ENCODE measurements at regions not wholly inside any gene's neighbourhood (a gene's known extent, or its start where the extent isn't known, plus 50 kb on each side); places are given as distances from the start of the nearest gene placed in this dataset.

DNA sequence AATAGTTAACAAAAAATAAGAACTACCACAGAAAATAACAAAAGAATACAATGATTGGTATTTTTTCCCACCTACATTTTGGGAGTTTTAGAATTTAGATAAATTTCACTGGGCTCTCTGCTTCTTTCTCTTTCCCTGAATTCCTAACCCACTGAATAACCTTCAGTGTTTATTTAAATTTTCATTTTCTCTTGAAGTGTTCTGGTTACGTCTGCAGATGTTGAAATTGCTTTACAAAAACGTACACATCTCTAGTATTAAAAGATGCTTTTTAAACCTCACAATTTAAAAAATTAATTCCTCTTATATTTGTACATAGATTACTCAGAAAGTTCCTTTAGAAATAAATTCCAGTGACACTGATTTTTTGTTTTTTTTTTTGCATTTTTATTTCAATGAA, 158.7 kb upstream of the TUT7 start:
- H3K4me3 ChIP-seq (replicated peaks; ENCODE audit: low read depth, low read length): no peak overlapping the region
- TF ChIP-seq, protein P1, sequence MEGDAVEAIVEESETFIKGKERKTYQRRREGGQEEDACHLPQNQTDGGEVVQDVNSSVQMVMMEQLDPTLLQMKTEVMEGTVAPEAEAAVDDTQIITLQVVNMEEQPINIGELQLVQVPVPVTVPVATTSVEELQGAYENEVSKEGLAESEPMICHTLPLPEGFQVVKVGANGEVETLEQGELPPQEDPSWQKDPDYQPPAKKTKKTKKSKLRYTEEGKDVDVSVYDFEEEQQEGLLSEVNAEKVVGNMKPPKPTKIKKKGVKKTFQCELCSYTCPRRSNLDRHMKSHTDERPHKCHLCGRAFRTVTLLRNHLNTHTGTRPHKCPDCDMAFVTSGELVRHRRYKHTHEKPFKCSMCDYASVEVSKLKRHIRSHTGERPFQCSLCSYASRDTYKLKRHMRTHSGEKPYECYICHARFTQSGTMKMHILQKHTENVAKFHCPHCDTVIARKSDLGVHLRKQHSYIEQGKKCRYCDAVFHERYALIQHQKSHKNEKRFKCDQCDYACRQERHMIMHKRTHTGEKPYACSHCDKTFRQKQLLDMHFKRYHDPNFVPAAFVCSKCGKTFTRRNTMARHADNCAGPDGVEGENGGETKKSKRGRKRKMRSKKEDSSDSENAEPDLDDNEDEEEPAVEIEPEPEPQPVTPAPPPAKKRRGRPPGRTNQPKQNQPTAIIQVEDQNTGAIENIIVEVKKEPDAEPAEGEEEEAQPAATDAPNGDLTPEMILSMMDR (IDR thresholded peaks at IDR 0.05; ENCODE audit: low read depth, low read length, missing control alignments): no peak
- DNase-seq (ENCODE audit: extremely low read depth, low read depth): no peak

DNA sequence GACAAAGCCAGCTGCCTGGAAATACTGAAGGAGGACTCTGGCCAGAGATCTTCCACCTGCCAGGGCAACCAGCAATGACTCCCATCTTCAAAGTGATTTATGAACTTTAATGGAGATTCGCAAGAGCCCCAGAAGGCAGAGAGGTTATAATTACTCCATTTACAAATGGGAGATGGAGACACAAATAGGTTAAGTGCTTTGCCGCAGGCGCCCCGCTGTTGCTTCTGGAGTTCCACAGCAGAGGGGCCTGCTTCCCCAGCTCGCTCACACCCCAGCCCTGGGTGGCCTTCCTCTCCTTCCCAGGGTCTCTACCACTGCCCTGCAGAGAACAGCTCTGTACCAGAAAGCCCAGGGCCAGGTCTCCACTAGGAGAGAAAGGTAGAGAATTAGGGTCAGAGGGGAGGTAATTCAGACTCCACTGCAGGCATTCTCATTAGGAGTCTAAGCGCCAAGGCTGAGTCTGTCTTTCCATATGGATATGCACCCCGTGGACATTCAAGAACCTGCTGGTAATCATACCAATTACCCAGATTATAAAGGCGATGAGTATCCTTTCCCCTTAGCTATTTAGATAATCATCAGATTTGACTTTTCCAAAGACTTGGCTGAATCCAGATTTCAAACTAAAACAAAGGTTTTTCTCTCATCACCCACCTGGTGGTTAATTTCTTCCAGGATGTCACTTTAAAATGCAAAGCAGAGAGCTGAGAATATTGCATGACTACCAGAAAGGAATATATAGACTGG, 157.6 kb upstream of the TUT7 start:
- no peak for DNase-seq (ENCODE audit: extremely low read depth, low read depth)
- TF ChIP-seq, protein P1 (IDR thresholded peaks at IDR 0.05; ENCODE audit: low read depth, low read length, missing control alignments): no peak
- H3K4me3 ChIP-seq (replicated peaks; ENCODE audit: low read depth, low read length): no peak overlapping the region

DNA sequence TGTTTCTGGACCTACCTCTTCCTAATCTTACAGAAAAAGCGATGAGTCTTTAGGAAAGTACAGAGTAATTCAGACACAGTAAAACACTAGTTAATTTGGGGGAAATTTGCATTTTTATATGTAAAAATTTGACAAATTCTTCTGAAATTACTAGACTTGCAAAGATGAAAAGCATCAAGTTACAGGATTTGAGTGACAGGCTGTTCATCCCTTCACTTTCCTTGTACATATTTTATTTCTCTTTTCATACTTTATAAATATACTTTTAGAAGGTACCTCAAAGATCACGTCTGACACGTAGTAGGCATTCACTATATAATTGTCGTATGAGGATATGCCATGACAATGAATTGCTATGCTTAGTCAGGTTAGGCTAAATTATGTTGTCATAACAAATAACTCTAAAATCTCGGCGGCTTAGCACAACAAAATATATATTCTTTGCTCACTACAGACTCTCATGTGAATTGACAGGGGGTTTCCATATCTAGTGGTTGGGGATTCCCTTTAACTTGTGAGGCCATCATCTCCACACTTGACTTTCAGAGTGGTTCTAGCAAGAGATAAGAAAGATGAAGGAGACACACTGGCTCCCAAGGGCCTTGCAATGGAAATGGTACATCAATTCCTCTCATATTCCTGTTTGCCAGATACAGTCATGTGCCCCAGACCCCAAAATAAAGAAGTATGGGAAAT, 154.1 kb upstream of the TUT7 start:
- DNase-seq (ENCODE audit: extremely low read depth, low read depth): no peak
- TF ChIP-seq, protein P1 (IDR thresholded peaks at IDR 0.05; ENCODE audit: low read depth, low read length, missing control alignments): no peak
- no peak overlapping the region for H3K4me3 ChIP-seq (replicated peaks; ENCODE audit: low read depth, low read length)

DNA sequence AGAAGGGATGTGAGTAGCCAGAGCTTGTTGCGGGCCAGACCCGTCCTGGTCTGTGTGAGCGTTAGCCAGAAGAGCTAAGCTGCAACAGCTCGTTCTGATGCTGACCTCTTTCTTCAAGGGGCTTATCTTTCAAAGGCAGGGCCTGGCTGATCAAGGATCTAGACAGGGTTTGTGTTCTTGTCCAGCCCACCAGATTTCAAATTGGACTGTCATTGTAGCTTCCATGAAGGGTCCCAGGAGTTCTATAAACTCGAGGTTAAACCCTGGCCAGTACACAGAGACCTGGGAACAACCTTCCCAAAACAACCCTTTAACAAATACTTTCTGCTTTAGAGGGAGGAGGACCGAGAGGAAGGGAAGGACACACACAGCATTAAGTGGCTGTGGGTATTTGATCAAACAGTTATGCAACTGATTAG, 153.0 kb upstream of the TUT7 start:
- DNase-seq (ENCODE audit: extremely low read depth, low read depth): no peak
- TF ChIP-seq, protein P1 (IDR thresholded peaks at IDR 0.05; ENCODE audit: low read depth, low read length, missing control alignments): no peak
- no peak overlapping the region for H3K4me3 ChIP-seq (replicated peaks; ENCODE audit: low read depth, low read length)

DNA sequence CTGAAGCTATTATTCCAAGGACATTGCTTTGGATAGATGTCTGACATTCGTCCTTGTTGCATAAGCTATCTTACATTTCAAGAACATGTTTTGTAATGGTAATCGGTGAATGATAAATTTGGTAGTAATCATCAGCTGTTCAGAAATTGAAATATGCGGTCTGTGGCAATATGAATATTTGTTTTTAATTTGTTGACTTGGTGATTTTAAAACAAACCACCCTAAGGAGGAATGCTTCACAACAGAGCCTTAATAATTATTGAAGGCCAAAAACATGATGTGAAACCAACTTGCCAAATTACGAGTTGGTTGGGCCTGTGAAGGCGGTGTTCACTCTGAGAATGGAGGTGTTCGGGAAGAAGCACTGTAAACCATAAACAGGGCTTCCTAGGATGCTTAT, 149.7 kb upstream of the TUT7 start:
- no peak overlapping the region for H3K4me3 ChIP-seq (replicated peaks; ENCODE audit: low read depth, low read length)
- TF ChIP-seq, protein P1 (IDR thresholded peaks at IDR 0.05; ENCODE audit: low read depth, low read length, missing control alignments): no peak
- no peak for DNase-seq (ENCODE audit: extremely low read depth, low read depth)

DNA sequence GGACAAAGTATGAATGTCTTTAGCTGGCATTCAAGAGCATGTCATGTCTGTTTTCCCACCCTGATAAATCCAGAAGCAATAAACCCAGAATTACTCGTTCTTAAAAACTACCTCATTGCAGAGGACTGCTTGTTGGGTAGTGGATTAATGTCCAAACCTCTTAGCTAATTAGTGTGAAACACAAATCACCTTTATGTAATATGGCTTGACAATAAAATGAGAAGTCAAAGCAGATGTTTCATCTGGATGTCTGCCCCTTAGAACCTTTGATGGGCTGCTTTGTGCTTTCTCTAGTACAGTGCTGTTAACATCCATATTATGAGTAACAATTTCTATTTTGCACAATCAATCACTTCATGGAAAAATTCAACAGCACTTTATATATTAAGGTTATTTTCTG, 149.1 kb upstream of the TUT7 start:
- TF ChIP-seq, protein P1 (IDR thresholded peaks at IDR 0.05; ENCODE audit: low read depth, low read length, missing control alignments): no peak
- no peak for DNase-seq (ENCODE audit: extremely low read depth, low read depth)
- no peak overlapping the region for H3K4me3 ChIP-seq (replicated peaks; ENCODE audit: low read depth, low read length)
